ENCODE measurements at regions not wholly inside any gene's neighbourhood (a gene's known extent, or its start where the extent isn't known, plus 50 kb on each side); places are given as distances from the start of the nearest gene placed in this dataset.

DNA sequence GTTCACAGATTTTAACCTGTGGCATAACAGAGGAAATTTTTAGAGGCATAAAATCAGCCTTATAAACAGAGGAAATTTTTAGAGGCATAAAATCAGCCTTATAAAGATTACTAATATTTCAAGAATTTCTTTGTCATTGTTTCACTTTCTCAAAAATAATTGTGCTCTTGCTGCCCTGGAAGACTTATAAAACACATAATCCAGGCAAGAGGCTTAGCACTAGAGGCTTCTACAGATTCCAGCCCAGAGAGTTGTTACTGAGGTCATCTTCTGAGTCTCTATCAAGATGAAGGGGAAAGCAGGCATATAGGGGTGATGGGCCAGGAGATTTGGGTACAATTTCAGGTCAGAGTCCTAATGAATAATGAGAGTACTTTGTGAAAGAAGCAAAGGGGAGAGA, 85.7 kb downstream of the RFPL4B start (continued):
- TF ChIP-seq, protein P1, sequence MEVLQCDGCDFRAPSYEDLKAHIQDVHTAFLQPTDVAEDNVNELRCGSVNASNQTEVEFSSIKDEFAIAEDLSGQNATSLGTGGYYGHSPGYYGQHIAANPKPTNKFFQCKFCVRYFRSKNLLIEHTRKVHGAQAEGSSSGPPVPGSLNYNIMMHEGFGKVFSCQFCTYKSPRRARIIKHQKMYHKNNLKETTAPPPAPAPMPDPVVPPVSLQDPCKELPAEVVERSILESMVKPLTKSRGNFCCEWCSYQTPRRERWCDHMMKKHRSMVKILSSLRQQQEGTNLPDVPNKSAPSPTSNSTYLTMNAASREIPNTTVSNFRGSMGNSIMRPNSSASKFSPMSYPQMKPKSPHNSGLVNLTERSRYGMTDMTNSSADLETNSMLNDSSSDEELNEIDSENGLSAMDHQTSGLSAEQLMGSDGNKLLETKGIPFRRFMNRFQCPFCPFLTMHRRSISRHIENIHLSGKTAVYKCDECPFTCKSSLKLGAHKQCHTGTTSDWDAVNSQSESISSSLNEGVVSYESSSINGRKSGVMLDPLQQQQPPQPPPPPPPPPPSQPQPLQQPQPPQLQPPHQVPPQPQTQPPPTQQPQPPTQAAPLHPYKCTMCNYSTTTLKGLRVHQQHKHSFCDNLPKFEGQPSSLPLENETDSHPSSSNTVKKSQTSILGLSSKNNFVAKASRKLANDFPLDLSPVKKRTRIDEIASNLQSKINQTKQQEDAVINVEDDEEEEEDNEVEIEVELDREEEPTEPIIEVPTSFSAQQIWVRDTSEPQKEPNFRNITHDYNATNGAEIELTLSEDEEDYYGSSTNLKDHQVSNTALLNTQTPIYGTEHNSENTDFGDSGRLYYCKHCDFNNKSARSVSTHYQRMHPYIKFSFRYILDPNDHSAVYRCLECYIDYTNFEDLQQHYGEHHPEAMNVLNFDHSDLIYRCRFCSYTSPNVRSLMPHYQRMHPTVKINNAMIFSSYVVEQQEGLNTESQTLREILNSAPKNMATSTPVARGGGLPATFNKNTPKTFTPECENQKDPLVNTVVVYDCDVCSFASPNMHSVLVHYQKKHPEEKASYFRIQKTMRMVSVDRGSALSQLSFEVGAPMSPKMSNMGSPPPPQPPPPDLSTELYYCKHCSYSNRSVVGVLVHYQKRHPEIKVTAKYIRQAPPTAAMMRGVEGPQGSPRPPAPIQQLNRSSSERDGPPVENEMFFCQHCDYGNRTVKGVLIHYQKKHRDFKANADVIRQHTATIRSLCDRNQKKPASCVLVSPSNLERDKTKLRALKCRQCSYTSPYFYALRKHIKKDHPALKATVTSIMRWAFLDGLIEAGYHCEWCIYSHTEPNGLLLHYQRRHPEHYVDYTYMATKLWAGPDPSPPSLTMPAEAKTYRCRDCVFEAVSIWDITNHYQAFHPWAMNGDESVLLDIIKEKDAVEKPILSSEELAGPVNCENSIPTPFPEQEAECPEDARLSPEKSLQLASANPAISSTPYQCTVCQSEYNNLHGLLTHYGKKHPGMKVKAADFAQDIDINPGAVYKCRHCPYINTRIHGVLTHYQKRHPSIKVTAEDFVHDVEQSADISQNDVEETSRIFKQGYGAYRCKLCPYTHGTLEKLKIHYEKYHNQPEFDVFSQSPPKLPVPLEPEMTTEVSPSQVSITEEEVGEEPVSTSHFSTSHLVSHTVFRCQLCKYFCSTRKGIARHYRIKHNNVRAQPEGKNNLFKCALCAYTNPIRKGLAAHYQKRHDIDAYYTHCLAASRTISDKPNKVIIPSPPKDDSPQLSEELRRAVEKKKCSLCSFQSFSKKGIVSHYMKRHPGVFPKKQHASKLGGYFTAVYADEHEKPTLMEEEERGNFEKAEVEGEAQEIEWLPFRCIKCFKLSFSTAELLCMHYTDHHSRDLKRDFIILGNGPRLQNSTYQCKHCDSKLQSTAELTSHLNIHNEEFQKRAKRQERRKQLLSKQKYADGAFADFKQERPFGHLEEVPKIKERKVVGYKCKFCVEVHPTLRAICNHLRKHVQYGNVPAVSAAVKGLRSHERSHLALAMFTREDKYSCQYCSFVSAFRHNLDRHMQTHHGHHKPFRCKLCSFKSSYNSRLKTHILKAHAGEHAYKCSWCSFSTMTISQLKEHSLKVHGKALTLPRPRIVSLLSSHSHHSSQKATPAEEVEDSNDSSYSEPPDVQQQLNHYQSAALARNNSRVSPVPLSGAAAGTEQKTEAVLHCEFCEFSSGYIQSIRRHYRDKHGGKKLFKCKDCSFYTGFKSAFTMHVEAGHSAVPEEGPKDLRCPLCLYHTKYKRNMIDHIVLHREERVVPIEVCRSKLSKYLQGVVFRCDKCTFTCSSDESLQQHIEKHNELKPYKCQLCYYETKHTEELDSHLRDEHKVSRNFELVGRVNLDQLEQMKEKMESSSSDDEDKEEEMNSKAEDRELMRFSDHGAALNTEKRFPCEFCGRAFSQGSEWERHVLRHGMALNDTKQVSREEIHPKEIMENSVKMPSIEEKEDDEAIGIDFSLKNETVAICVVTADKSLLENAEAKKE (CRISPR knock-in tag; IDR thresholded peaks at IDR 0.05): no peak
- TF ChIP-seq, protein P2, sequence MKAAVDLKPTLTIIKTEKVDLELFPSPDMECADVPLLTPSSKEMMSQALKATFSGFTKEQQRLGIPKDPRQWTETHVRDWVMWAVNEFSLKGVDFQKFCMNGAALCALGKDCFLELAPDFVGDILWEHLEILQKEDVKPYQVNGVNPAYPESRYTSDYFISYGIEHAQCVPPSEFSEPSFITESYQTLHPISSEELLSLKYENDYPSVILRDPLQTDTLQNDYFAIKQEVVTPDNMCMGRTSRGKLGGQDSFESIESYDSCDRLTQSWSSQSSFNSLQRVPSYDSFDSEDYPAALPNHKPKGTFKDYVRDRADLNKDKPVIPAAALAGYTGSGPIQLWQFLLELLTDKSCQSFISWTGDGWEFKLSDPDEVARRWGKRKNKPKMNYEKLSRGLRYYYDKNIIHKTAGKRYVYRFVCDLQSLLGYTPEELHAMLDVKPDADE (IDR thresholded peaks at IDR 0.05): no peak
- no peak for TF ChIP-seq ZNF331 (CRISPR knock-in tag; IDR thresholded peaks at IDR 0.05; ENCODE audit: low read depth)
- TF ChIP-seq, protein P3, sequence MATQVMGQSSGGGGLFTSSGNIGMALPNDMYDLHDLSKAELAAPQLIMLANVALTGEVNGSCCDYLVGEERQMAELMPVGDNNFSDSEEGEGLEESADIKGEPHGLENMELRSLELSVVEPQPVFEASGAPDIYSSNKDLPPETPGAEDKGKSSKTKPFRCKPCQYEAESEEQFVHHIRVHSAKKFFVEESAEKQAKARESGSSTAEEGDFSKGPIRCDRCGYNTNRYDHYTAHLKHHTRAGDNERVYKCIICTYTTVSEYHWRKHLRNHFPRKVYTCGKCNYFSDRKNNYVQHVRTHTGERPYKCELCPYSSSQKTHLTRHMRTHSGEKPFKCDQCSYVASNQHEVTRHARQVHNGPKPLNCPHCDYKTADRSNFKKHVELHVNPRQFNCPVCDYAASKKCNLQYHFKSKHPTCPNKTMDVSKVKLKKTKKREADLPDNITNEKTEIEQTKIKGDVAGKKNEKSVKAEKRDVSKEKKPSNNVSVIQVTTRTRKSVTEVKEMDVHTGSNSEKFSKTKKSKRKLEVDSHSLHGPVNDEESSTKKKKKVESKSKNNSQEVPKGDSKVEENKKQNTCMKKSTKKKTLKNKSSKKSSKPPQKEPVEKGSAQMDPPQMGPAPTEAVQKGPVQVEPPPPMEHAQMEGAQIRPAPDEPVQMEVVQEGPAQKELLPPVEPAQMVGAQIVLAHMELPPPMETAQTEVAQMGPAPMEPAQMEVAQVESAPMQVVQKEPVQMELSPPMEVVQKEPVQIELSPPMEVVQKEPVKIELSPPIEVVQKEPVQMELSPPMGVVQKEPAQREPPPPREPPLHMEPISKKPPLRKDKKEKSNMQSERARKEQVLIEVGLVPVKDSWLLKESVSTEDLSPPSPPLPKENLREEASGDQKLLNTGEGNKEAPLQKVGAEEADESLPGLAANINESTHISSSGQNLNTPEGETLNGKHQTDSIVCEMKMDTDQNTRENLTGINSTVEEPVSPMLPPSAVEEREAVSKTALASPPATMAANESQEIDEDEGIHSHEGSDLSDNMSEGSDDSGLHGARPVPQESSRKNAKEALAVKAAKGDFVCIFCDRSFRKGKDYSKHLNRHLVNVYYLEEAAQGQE (IDR thresholded peaks at IDR 0.05; ENCODE audit: unreplicated experiment): no peak

DNA sequence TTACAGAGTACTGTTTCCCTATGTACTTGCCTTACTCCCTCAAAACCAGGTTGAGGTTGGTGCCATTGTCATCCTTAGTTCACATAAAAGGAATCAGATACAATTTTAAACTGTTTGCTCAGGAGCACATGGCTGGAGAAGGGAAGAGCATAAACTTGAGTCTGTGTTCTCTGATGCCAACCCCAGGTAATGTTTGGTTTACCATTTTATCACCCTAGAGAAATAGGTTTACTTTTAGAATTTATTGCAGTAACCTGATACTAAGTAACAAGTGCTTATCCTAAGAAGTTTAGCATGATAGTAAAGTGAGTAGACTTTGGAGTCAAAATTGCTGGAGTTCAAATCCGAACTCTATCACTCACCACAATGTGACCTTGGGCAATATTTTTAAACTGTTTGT, 86.3 kb downstream of the RFPL4B start:
- no peaks in the 10 kb centered on the region for H3F3A ChIP-seq (replicated peaks; ENCODE audit: low read depth)
- no peak overlapping the region for H3K4me3 ChIP-seq
- H4K20me1 ChIP-seq (replicated peaks; ENCODE audit: insufficient read depth): no peaks in the 10 kb centered on the region
- H3K4me1 ChIP-seq (ENCODE audit: insufficient read depth): peaks cover 3% of the 10 kb centered on the region
- H3K79me2 ChIP-seq (replicated peaks; ENCODE audit: insufficient read depth): no peaks in the 10 kb centered on the region
- Mint-ChIP-seq H3K4me1 (peaks cover 6% of the 10 kb centered on the region; the same call in 2 of the 3 replicates), H3K9me3 (no peaks in the 10 kb centered on the region), H3K27me3 (ENCODE audit: insufficient read depth, low read depth, poor library complexity) (no peaks in the 10 kb centered on the region), H3K4me3 (no peak overlapping the region), H3K36me3 (ENCODE audit: low read depth) (no peaks in the 10 kb centered on the region), H3K27ac (no peak overlapping the region)
- no peak for ATAC-seq
- H3K36me3 ChIP-seq (ENCODE audit: insufficient read depth): no peaks in the 10 kb centered on the region
- H3K9me2 ChIP-seq (ENCODE audit: insufficient read depth): no peaks in the 10 kb centered on the region
- peak overlapping the region; percentile 47; the same call in 1 of the 2 replicates for H2AFZ ChIP-seq
- H3K4me2 ChIP-seq: no peak overlapping the region
- H3K27me3 ChIP-seq (ENCODE audit: insufficient read depth): no peaks in the 10 kb centered on the region
- DNase-seq (ENCODE audit: low spot score): no peak
- H3K27ac ChIP-seq (ENCODE audit: low read depth): no peak overlapping the region
- TF ChIP-seq, protein P3 (IDR thresholded peaks at IDR 0.05; ENCODE audit: unreplicated experiment): no peak
- TF ChIP-seq ZNF331 (CRISPR knock-in tag; IDR thresholded peaks at IDR 0.05; ENCODE audit: low read depth) (no peak), POLR2AphosphoS5 (IDR thresholded peaks at IDR 0.05; ENCODE audit: low read depth) (no peak), STAT1 (IDR thresholded peaks at IDR 0.05; ENCODE audit: unreplicated experiment) (no peak), EZH2phosphoT487 (IDR thresholded peaks at IDR 0.05; ENCODE audit: unreplicated experiment) (no peak)
